ENCODE measurements at regions not wholly inside any gene's neighbourhood (a gene's known extent, or its start where the extent isn't known, plus 50 kb on each side); places are given as distances from the start of the nearest gene placed in this dataset.

DNA sequence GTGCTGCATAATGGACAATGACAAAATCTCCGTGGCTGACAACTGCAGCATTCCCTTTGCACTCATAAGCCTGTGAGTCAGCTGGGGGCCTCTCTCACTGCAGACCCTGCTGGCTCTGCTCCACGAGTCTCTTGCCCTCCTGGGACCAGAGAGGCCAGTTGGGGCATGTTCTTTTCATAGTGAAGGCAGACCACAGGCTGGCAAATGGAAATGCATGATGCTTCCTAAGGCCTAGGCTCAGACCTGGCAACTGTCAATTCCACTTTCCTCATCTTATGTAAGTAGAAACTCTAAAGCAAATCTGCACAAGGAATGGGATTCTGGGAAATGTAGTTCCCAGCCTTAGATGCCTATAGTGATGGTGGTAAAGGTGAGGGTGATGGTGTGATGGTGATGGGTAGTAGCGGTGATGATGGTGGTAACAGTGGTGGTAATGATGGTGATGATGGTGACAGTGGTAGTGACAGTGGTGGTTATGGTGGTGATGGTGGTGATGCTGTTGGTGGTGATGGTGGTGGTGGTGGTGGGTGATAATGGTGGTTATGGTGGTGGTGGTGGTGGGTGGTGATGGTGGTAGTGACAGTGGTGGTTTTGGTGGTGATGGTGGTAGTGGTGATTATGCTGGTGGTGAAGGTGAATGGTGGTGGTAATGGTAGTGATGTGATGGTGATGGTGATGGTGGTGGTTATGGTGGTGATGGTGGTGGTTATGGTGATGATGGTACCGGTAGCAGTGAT is 185.8 kb upstream of the ARL4C start:
- no peak for TF ChIP-seq NRF1 (IDR thresholded peaks at IDR 0.05; ENCODE audit: low read depth, low read length)
- TF ChIP-seq, protein P1, sequence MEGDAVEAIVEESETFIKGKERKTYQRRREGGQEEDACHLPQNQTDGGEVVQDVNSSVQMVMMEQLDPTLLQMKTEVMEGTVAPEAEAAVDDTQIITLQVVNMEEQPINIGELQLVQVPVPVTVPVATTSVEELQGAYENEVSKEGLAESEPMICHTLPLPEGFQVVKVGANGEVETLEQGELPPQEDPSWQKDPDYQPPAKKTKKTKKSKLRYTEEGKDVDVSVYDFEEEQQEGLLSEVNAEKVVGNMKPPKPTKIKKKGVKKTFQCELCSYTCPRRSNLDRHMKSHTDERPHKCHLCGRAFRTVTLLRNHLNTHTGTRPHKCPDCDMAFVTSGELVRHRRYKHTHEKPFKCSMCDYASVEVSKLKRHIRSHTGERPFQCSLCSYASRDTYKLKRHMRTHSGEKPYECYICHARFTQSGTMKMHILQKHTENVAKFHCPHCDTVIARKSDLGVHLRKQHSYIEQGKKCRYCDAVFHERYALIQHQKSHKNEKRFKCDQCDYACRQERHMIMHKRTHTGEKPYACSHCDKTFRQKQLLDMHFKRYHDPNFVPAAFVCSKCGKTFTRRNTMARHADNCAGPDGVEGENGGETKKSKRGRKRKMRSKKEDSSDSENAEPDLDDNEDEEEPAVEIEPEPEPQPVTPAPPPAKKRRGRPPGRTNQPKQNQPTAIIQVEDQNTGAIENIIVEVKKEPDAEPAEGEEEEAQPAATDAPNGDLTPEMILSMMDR (IDR thresholded peaks at IDR 0.05; ENCODE audit: control extremely low read depth in 1 of 3, insufficient read depth in 1 of 3, low read depth in 1 of 3, low read length in 3 of 3) = no peak
- TF ChIP-seq EZH2 (IDR thresholded peaks at IDR 0.05; ENCODE audit: low read depth, low read length, severe bottlenecking) = no peak
- TF ChIP-seq HDAC6 (IDR thresholded peaks at IDR 0.05; ENCODE audit: low read depth, low read length) = no peak
- TF ChIP-seq TEAD4 (IDR thresholded peaks at IDR 0.05; ENCODE audit: low read depth, low read length) = no peak
- no peak for TF ChIP-seq RXRA (IDR thresholded peaks at IDR 0.05; ENCODE audit: insufficient read depth, low read depth, low read length)
- TF ChIP-seq SP4 (IDR thresholded peaks at IDR 0.05; ENCODE audit: low read length) = no peak
- no peak for TF ChIP-seq POLR2AphosphoS5 (IDR thresholded peaks at IDR 0.05; ENCODE audit: low read depth, low read length)
- TF ChIP-seq, protein P2, sequence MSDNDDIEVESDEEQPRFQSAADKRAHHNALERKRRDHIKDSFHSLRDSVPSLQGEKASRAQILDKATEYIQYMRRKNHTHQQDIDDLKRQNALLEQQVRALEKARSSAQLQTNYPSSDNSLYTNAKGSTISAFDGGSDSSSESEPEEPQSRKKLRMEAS (IDR thresholded peaks at IDR 0.05) = no peak
- TF ChIP-seq CEBPB (IDR thresholded peaks at IDR 0.05; ENCODE audit: low read depth, low read length) = no peak
